ENCODE measurements at regions not wholly inside any gene's neighbourhood (a gene's known extent, or its start where the extent isn't known, plus 50 kb on each side); places are given as distances from the start of the nearest gene placed in this dataset.
"Not testable (repeated sequence)": the region's sequence is repeated elsewhere in the genome, so short reads cannot be mapped to it uniquely, and the experiment has no call there.

- DNase-seq: no peak
Observed at GRCh38 chr20:60170116-60170515, 211.9 kb downstream of the CDH26 start.

- no peak for DNase-seq
Observed at GRCh38 chr20:60171313-60171712, 213.1 kb downstream of the CDH26 start.

GRCh38 chr20:60171738-60172137 lies 213.5 kb downstream of the CDH26 start:
- DNase-seq: peak; percentile 1

- DNase-seq: peak; percentile 1
Observed at GRCh38 chr20:60172346-60172984, 214.2 kb downstream of the CDH26 start.

- DNase-seq: no peak
Observed at GRCh38 chr20:60177080-60177479, 218.9 kb downstream of the CDH26 start.

GRCh38 chr20:60180986-60181385 lies 222.8 kb downstream of the CDH26 start:
- no peak for DNase-seq

GRCh38 chr20:60186412-60186811 lies 228.2 kb downstream of the CDH26 start:
- no peak for DNase-seq

GRCh38 chr20:60187683-60188082 lies 229.5 kb downstream of the CDH26 start:
- no peak for DNase-seq

GRCh38 chr20:60191014-60191413 lies 232.8 kb downstream of the CDH26 start:
- no peak for DNase-seq

- DNase-seq: no peak
Observed at GRCh38 chr20:60192326-60192725, 234.1 kb downstream of the CDH26 start.

- DNase-seq: not testable (repeated sequence)
Observed at GRCh38 chr20:60199132-60199531, 240.9 kb downstream of the CDH26 start.

- DNase-seq: no peak
Observed at GRCh38 chr20:60199866-60200265, 241.6 kb downstream of the CDH26 start.

- no peak for DNase-seq
Observed at GRCh38 chr20:60200305-60200918, 242.2 kb downstream of the CDH26 start.

GRCh38 chr20:60201198-60201835 lies 243.1 kb downstream of the CDH26 start:
- no peak for DNase-seq

GRCh38 chr20:60202046-60202445 lies 243.8 kb downstream of the CDH26 start:
- DNase-seq: no peak

GRCh38 chr20:60203451-60203850 lies 245.2 kb downstream of the CDH26 start:
- DNase-seq: no peak

GRCh38 chr20:60204601-60205000 lies 246.4 kb downstream of the CDH26 start:
- DNase-seq: no peak

GRCh38 chr20:60206259-60206658 lies 248.0 kb downstream of the CDH26 start:
- DNase-seq: peak; percentile 39

- no peak for DNase-seq
Observed at GRCh38 chr20:60209048-60209447, 250.8 kb downstream of the CDH26 start.

- DNase-seq: peak; percentile 54
Observed at GRCh38 chr20:60210779-60211617, 252.8 kb downstream of the CDH26 start.

- no peak for DNase-seq
Observed at GRCh38 chr20:60211618-60212463, 253.6 kb downstream of the CDH26 start.

GRCh38 chr20:60212695-60213094 lies 254.5 kb downstream of the CDH26 start:
- no peak for DNase-seq
